Left renal cortex interstitium (tissue), 4 donors: ENCODE measurements at regions not wholly inside any gene's neighbourhood (a gene's known extent, or its start where the extent isn't known, plus 50 kb on each side); places are given as distances from the start of the nearest gene placed in this dataset.

Source experiments
- DNase-seq, 4 donors: peaks; one replicate each; pipeline ENCODE4 v3.0.0-alpha.2; 2013; ENCODE audit warnings: low read depth in 4 of 4, low spot score in 2 of 4, missing footprints in 1 of 4

- no peak for DNase-seq
These were observed 115.0 kb downstream of the NAV1 start for GRCh38 chr1:201653883-201654282.

- DNase-seq, result no peak
These were observed 116.3 kb downstream of the NAV1 start for GRCh38 chr1:201655243-201655642.

GRCh38 chr1:201655910-201656309, 117.0 kb downstream of the NAV1 start:
- no peak for DNase-seq

- no peak for DNase-seq
These were observed 117.5 kb downstream of the NAV1 start for GRCh38 chr1:201656311-201657032.

DNA sequence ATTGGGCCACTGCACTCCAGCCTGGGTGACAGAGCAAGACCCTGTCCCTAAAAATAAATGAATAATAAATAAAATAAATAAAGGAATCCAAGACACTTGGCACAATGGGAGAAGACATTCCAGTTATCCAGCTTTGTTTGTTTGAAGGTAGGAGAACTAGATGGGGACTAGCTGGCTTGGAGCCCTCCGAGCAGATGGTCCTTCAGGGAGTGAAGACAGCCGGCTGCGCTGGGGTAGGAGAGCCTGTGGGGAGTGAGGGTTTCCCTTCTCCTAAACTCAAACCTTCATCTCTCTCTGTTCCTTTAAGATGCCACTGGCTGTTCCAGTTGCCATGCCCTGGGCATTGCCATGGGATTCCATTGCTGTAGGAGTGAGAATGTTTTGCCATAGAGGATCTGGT, 120.6 kb downstream of the NAV1 start:
- no peak for DNase-seq

DNA sequence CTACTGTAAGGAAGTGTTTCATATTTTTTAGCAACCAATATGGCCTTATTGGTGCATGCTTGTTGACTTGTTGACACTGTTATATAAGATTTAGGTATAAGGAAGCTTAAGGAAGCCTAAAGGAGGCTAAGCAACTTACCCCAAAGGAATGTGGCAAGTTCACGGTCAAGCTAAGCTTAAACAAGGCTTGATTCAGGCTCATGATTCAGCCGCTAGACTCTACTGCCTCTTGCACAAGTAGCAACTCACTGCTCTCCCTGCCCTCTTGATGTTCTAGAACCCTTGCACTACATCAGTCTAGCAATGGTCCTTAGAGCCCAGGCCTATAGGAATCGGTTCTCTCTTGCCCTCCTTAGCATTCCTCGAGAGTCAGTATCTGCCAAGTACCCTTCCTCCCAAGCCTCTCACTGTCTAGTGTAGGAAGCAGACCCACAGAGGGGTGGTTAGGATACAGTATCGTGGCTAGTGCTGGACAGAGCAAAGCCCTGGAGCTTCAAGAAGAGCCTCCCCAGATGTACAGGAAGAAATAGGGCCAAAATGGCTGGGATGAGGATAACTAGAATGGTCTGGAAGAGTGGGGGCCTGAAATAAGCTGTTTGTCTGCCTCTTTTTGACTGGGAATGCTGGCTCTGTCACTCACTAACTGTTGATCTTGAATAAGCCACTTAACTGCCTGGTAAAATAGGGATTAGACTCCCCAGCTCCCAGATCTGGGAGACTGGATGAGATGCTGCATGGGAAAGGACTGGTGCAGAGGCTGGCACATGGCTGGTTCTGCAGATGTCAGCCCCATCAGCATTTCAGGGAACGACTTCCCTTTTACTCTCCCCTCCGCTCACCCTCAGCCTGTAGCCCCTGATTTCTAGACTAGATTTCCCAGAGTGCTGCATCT, 122.2 kb downstream of the NAV1 start:
- DNase-seq, result no peak

- no peak for DNase-seq
These were observed 123.0 kb downstream of the NAV1 start for GRCh38 chr1:201661823-201662359.

- no peak for DNase-seq
These were observed 123.7 kb downstream of the NAV1 start for GRCh38 chr1:201662646-201663045.

DNA sequence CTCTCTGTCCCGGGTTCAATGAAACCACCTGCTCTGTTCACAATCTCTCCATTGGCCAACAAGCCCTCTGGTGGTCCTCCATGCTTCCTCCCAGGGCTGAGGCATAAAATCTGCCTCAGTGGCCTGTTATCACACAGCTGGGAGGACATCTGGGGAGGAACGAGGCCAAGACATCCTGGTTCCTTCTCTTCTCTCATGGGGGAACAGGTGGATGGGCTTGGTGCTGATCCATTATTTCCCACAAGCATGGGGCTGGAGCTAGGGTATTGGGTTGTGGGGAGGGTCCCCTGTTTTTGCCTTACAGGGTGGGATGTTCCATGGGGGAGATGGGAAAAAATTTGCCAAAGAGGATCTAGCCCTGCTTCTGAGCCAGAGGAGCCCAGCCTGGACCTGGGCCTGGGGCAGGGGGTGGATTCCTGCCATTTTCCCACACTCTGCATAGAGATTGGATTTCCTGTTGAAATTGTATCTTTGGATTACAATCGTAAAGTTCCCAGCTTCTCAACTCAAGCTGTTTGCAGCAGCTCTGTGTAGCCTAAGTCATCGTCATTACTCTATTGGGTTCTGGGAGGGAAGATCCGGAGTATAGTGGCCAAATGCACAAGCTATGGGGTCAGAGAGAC, 124.7 kb downstream of the NAV1 start:
- DNase-seq, result no peak

- no peak for DNase-seq
These were observed 126.1 kb downstream of the NAV1 start for GRCh38 chr1:201665036-201665435.

DNA sequence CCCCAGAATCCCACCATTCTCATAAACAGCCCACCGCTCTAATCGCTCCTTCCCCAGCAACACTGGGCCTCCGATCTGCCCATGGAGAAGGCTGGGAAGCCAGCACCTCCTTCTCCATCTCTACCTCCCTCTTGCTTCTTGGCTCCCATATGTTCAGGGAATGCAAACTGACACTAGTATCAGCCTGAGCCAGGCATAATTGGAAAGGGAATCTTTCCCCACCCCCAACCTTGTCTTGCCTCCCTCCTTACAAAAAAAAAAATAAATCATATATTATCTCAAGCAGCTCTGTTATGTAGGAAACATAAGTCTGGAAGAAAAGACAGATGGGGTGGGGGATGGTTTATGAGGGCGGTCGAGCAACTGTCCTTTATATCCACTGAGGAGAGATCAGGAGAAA, 127.2 kb downstream of the NAV1 start:
- no peak for DNase-seq

GRCh38 chr1:201666645-201667044, 127.7 kb downstream of the NAV1 start:
- DNase-seq, result no peak

- DNase-seq, result no peak
These were observed 128.6 kb downstream of the NAV1 start for GRCh38 chr1:201667479-201667878.

- no peak for DNase-seq
These were observed 131.6 kb downstream of the NAV1 start for GRCh38 chr1:201670517-201670916.

- no peak for DNase-seq
These were observed 133.8 kb downstream of the NAV1 start for GRCh38 chr1:201672685-201673084.

DNA sequence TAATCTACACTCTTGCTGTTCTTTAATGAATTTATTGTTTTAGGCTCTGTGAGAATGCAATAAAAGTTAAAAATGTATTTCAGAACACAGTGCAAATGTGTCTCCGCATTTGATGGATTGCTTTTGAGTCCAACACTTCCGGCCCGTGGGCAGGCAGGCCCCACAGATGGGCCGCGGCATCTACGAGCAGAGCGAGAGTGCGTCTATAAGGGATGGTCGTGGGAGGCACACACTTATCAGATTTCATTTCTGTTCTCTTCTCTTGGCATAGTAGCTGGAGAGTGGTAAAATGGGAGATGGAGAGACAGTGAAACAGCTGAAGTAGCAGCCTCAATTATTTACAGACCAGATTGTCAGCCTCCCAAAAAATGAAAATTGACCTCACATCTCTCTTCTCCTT, 134.2 kb downstream of the NAV1 start:
- DNase-seq, result no peak

GRCh38 chr1:201673915-201674314, 135.0 kb downstream of the NAV1 start:
- DNase-seq, result no peak

DNA sequence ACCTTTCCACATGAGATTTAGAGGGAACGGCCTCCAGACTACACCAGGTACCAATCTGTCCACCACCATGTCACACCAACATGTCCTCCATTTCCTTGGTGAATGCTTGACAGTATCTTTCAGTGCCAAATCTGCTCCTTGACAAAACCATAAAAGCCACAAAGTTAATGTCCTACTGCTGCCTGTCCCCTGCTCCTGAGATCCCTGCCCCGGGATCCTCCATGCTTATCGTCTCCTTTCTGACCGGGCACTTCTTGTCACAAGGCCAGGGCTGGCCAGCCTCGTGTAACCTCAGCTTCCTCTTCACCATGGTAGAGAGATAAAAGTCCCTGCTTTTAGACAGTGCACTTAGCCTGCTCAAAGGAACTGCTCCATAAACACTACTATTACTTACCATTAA, 136.2 kb downstream of the NAV1 start:
- DNase-seq, result no peak

DNA sequence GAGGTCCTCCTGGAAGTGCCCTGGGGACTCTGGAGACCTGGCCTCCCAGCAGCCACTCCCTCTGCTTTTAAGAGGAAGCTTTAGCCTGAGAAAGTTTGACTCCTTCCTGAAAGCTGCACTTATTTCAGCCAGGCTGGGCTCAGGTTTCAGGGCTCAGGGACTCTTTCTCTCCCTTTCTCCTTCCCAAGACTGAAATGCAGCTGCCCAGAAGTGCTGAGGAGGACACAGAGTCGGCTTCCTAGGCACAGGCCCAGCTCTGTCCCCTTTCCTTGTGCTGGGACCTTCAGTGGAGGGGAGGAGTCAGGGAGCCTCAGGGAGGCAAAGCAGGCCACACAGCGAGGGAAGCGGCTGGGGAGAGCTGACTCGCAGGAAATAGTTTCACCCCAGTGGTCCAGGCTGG, 137.3 kb downstream of the NAV1 start:
- DNase-seq, result no peak

DNA sequence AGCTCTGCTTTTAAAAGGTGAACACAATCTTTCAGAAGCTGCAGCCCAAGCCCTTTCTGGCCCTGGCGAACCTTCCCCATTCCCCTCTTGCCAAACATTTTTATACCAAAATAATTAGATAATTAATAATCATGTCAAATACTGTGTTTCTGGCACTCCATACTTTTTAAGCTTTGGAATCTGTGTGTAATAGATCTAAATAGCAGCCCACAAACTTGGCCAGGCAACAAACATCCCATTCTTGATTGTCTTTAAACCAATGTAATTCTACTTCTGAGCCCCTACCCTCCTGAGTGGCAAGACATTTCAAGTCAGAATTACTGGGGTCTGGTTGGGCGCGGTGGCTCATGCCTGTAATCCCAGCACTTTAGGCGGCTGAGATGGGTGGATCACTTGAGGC, 137.7 kb downstream of the NAV1 start:
- no peak for DNase-seq
